Endothelial cell of umbilical vein (primary cell): ENCODE measurements at regions not wholly inside any gene's neighbourhood (a gene's known extent, or its start where the extent isn't known, plus 50 kb on each side); places are given as distances from the start of the nearest gene placed in this dataset.

Experiments
- CTCF ChIP-seq, 2 donors: IDR thresholded peaks; 1 replicate in 1 of 2; 2 replicates in 1 of 2; pipeline ENCODE4 v1.5.1; 2011; ENCODE audit warnings: low read length in 2 of 2, mild to moderate bottlenecking in 2 of 2, moderate library complexity in 2 of 2, control low read depth in 1 of 2, inconsistent platforms in 1 of 2, low read depth in 1 of 2; ENCODE audit not compliant: insufficient read depth in 1 of 2; ENCODE audit errors: extremely low read depth in 1 of 2
- FOS ChIP-seq: IDR thresholded peaks from 2 replicates; pipeline ENCODE4 v1.6.1; 2011; ENCODE audit warnings: mild to moderate bottlenecking, low read length, moderate library complexity, borderline replicate concordance; ENCODE audit not compliant: insufficient read depth
- MAX ChIP-seq: IDR thresholded peaks from 2 replicates; pipeline ENCODE4 v1.6.1; 2011; ENCODE audit not compliant: insufficient read depth, insufficient read length

DNA sequence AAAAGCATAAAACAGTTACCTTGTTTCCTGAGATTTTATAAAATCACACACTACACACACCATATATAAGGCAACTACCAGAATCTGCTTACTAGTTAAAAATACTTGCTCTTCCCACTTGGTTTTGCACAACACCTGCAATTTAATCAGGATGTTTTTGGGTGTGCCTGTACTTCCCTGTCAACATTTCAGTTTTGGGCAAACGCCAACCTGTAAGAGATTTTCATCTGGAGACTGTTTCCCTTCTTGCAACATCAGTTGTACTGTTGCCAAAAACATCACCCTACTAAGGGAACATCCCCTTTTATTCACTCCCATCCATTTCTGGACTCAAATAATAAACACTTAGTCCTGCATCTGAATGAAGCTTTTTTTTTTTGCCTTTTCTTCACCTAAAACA lies 172.3 kb downstream of the DUSP6 start:
- TF ChIP-seq FOS (no peak), MAX (no peak), CTCF (IDR thresholded peaks at IDR 0.05; ENCODE audit: extremely low read depth in 1 of 2, insufficient read depth in 1 of 2, low read depth in 1 of 2, low read length in 2 of 2) (no peak)
